NCI-H187 (cell line): ENCODE measurements at regions not wholly inside any gene's neighbourhood (a gene's known extent, or its start where the extent isn't known, plus 50 kb on each side); places are given as distances from the start of the nearest gene placed in this dataset.
"Not testable (repeated sequence)": the region's sequence is repeated elsewhere in the genome, so short reads cannot be mapped to it uniquely, and the experiment has no call there.

Source experiments
- DNase-seq, 2 experiments: peaks; one replicate each; lab custom pipeline; 2025; lab: John Stamatoyannopoulos, UW

GRCh38 chr12:92431146-92431545, 271.6 kb upstream of the PLEKHG7 start:
- DNase-seq = no peak

DNA sequence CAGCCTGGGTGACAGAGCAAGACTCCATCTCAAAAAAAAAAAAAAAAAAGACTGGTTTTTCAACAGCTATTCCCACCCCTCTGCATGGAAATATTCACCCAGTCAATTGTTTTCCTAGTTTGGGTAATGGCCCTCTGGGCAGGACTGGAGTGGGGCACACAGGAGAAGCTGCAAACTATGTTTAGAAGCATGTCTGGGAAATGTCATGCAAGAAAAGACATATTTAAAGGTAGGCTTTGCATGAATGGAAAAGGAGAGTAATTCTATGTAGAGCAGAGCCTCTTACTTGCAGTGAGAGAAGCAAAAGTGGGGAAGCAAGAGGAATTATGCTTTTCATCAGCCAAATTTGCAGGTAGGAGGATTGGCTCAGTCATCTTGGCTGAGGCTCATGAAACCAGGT, 276.5 kb upstream of the PLEKHG7 start:
- DNase-seq = no peak

DNA sequence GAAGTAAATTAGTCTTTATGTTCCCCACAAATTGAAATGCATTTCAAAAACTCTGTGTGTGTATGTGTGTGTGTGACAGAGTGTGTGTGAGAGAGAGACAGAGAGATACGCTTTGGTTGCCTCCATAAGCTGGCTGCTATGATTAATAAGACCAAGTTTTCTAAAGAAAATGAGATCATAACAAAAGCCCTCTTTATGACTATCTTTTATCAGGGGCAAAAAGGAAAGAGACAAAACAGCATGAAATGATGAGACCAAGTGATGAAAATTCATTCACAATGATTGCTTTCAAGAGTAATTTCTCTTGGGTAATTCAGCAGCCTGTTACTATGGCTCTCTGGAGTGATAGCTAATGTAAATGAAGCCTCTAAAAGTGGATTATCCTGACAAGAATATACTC, 277.6 kb upstream of the PLEKHG7 start:
- no peak for DNase-seq

GRCh38 chr12:92424338-92424737, 278.5 kb upstream of the PLEKHG7 start:
- DNase-seq = no peak

DNA sequence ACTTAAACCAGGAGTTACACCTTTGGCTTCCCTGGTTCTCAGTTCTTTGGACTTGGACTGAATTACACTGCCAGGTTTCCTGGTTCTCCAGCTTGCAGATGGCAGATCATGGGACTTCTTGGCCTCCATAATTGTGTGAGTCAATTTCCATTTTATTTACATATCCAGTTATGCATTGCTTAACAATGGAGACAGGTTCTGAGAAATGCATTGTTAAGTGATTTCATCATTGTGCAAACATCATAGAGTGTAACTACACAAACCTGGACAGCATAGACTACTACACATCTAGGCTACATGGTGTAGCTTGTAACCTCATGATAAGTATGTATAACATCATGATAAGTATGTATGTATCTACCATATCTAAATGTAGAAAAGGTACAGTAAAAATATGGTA, 276.1 kb upstream of the BTG1 start:
- no peak for DNase-seq

DNA sequence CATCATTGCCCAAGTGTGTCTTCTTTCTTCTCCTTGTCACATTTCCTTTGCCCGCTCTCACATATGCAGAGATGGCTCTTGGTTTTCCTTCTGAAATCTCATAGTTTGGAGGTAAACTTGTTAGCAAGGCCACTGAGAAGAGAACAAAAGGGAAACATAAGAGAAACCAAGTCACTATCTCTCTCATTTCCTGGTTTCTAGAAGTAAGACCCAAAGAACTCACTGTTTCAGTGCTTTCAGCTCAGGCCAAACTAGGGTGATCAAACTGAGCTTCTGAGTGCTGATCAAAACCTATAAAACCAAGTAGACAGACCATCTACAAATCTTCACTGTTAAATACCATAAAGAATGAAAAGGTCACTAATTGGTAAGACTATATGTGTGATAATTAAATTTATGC, 275.4 kb upstream of the BTG1 start:
- no peak for DNase-seq

- DNase-seq = no peak
Measured at GRCh38 chr12:92419201-92419600, 273.6 kb upstream of the BTG1 start.

GRCh38 chr12:92418381-92418780, 272.7 kb upstream of the BTG1 start:
- DNase-seq = no peak

DNA sequence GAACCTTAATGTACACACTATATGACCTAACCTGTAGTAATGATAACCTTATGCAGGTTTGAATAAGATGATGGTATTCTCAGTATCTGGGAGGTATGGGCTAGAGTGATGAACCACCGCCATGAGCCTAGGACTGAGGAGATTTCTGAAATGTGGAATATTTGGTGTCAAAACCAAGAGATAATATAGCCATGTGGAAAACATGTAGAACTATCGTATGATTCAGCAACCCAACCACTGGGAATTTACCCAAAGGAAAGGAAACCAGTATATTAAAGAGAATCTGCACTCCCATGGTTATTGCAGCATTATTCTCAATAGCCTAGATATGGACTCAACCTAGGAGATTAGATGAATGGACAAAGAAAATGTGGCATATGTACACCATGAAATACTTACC, 271.7 kb upstream of the BTG1 start:
- no peak for DNase-seq

GRCh38 chr12:92416385-92416812, 270.8 kb upstream of the BTG1 start:
- no peak for DNase-seq

DNA sequence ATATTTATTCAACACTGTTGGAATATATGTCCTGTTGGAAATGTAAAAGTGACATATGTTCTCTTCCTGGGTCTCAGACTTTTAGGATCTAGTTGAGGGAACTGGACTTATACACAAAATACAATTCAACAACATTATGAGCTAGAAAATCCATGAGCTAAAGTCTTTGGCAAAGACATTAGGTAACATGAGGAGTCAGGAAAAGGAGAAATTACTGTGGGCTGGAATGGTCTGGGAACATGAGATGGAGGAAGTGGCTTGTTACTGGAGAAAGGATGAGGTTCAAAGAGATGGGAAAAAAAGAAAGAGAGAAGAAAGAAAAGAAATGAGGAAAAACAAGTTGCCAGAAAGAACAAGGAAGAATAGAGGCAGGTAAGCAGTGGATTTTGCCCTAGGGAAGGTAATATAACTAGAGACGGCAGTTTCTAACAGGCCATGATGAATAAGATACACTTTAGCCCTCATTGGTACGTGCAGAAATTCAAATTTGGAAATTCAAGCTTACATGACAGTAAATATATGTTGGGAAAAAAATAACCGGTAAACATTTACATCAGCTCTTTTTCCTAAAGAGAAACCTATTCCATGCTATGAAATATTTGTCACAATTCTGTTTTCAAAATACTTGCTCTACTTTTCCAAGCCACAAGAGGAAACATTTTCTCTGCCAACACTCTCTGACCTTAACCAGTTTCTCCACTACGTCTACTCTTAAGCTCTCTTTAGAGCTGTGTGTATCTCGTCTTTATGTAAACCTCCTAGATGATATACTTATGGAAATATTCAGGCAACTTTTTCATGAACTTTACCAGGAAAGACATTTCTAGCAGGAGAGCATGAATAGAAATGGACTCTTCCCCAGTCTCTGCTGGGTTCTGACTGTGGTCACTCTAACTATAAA, 268.8 kb upstream of the BTG1 start:
- DNase-seq = no peak

DNA sequence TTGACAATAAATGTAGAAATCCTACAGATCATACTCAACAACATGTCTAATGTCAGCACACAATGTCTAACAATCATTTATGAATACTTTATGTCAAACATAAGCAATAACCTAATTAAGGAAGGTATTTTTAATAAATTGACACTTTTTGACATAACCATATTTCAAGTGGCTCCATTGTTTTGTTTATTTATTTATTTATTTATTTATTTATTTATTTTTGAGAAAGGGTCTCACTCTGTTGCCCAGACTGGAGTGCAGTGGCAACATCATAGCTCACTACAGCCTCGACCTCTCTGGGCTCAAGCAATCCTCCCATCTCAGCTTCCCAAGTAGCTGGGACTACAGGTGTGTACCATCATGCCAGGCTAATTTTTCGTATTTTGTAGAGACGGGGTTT, 267.6 kb upstream of the BTG1 start:
- no peak for DNase-seq

- no peak for DNase-seq
Measured at GRCh38 chr12:92412856-92413255, 267.2 kb upstream of the BTG1 start.

- DNase-seq = no peak
Measured at GRCh38 chr12:92411687-92412086, 266.0 kb upstream of the BTG1 start.

DNA sequence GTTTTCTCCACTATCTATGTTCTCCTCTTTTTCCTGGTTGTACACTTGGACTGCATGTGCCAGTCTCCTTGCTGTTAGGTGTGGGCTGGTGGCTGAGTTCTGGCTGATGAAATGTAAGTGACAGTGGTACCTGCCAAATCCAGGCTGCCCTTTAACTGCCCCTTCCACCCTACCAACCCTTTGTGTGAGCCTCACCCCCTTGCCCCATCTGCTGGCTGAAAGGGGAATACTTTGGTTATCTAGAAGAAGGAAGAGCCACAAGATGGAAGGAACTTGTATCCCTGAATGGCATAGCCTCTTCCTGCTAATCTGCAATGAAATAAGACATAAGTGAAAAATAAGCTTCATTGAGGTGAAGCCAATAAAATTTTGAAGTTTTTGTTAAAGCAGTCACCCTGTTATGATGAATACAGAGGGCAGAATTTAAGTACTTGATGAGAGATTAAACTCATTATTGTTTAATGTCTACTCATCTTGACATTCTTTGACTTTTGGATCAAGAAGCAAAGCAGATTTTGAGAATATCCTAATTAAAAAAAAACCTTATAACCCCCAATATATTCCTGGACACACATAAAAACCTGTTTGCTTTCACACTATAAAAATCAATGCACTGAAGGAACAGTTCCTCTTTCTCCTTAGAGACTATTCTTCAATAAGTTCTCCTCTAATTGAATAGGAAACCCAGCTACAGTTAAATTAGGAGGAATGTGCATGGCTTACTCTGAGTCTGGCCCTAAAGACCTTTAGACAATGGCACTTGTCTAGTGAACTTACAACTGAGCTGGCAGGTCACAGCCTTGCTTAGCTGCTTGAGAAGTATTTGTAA, 262.6 kb upstream of the BTG1 start:
- DNase-seq = no peak

GRCh38 chr12:92406404-92407070, 260.9 kb upstream of the BTG1 start:
- DNase-seq = not testable (repeated sequence)

GRCh38 chr12:92405801-92406251, 260.2 kb upstream of the BTG1 start:
- DNase-seq = not testable (repeated sequence)

- DNase-seq = no peak
Measured at GRCh38 chr12:92404921-92405320, 259.3 kb upstream of the BTG1 start.

DNA sequence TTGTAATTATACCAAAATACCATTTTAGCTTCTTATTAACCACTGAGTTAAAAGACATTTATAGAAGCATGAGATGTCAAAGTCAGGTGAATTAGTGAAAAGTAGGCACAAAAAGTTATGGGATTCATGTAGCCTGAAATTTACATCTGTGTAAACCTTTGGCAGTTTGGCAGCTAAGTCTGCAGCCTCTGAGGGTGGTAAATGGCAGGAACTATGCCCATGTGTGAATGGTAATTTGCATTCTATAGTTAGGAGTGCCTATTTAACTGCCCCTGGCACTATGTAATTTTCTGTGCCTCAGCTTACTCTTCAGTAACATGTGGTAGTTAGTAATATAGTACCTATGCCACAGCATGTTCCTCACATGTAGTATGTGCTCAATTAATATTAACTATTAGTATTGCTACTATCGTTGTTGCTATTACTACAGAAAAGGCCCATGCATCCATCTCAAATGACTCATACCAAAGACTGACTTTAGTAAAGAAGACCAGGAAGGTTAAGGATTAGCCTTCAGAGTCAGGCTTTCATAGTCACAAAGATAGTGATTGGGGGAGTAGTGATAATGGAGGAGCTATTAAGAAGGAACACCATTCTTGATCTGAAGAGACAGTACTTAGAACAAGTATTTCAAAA, 258.7 kb upstream of the BTG1 start:
- no peak for DNase-seq

- DNase-seq = no peak
Measured at GRCh38 chr12:92403210-92404175, 257.8 kb upstream of the BTG1 start.

- no peak for DNase-seq
Measured at GRCh38 chr12:92402415-92402814, 256.8 kb upstream of the BTG1 start.
